Glomerular endothelial cell (primary cell): ENCODE measurements at regions not wholly inside any gene's neighbourhood (a gene's known extent, or its start where the extent isn't known, plus 50 kb on each side); places are given as distances from the start of the nearest gene placed in this dataset.
"Not testable (repeated sequence)": the region's sequence is repeated elsewhere in the genome, so short reads cannot be mapped to it uniquely, and the experiment has no call there.

Experiments used
- DNase-seq: peaks from one replicate; pipeline ENCODE4 v3.0.0-alpha.2; 2011; ENCODE audit warnings: low read depth, low spot score; ENCODE audit errors: extremely low read depth

DNA sequence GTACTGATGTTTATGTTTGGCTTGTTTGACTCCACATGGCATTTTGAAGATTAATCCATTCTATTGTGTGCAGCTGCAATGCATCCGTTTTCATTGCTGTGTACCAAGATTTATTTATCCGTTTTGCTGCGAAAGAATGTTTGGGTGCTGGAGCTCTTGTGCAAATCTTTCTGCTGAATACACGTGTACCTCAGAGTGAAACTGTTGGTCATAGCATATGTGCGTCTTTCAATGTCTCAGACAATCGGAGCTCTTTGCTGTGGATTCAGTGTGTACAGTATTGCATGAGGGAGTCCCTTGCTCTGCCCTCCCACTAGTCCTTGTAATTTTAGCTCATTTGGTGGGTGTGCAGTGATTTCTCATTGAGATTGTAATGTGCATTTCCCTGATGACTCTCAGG, 545.4 kb downstream of the TBC1D22A start:
- DNase-seq = no peak

- no peak for DNase-seq
Observed at GRCh38 chr22:47307326-47307725, 544.9 kb downstream of the TBC1D22A start.

GRCh38 chr22:47304854-47305253, 542.4 kb downstream of the TBC1D22A start:
- DNase-seq = no peak

GRCh38 chr22:47304191-47304831, 541.9 kb downstream of the TBC1D22A start:
- DNase-seq = no peak

- no peak for DNase-seq
Observed at GRCh38 chr22:47303161-47303890, 540.9 kb downstream of the TBC1D22A start.

- not testable (repeated sequence) for DNase-seq
Observed at GRCh38 chr22:47302587-47302986, 540.1 kb downstream of the TBC1D22A start.

DNA sequence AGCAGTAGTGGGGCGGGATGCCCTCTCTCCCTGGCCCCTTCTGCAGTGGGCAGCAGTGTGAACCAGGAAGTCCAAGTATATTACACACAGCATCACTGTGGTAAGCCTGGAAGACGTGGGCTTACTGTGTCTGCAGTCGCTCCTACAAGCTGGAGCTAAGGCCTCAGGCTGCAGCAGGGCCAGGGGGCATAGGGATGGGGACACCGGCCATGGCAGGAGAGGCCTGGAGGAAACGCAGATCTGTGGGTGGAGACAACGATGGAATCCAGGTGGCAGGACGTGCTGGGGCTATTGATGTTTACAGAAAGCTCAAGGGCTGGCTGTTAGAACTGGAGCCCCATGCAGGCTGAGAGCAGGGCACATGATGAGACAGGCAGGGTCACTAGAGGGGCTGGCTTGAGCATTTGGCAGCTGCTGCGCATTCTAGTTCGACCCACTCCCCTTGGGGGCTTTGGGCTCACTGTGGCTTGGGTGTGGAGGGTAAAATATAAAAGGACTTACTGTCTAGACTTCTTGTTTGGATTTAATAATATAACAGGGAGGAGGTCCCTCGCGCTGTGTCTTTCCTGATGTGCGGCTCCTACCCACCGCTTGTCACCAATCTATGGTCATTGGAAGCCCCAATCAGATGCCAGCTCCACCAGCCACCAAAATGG, 539.5 kb downstream of the TBC1D22A start:
- no peak for DNase-seq

DNA sequence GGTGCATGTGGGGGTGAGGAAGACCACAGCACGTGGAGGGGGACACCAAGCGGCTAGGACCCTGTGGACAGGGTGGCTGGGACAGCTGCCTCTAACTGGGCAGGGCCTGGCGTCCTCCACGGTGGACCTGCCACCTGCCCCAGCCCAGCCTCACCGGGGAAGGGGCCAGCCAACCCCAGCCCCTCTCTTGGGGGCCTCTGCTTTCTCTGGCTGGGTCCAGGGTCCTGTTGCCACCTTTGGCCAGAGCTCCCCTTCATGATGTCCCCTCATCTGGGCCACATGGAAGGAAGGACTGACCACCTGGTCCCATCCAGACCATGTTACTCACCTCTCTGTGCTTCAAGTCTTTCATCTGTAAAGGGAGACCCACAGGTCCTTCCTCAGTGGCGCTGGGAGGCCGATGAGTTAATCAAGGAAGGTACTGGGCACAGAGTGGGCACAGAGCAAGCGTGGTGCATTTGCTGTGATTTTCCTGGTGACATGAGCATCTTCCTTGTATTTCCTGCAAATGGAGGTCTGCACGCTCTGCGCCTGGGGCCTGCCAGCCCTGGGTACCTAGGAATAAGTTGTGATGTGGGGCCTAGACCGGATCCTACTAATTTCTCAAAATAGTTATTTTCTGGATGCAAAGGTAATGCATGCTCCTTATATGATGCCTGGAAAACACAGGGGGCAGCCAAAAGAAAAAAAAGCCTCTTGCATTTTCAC, 538.4 kb downstream of the TBC1D22A start:
- no peak for DNase-seq

DNA sequence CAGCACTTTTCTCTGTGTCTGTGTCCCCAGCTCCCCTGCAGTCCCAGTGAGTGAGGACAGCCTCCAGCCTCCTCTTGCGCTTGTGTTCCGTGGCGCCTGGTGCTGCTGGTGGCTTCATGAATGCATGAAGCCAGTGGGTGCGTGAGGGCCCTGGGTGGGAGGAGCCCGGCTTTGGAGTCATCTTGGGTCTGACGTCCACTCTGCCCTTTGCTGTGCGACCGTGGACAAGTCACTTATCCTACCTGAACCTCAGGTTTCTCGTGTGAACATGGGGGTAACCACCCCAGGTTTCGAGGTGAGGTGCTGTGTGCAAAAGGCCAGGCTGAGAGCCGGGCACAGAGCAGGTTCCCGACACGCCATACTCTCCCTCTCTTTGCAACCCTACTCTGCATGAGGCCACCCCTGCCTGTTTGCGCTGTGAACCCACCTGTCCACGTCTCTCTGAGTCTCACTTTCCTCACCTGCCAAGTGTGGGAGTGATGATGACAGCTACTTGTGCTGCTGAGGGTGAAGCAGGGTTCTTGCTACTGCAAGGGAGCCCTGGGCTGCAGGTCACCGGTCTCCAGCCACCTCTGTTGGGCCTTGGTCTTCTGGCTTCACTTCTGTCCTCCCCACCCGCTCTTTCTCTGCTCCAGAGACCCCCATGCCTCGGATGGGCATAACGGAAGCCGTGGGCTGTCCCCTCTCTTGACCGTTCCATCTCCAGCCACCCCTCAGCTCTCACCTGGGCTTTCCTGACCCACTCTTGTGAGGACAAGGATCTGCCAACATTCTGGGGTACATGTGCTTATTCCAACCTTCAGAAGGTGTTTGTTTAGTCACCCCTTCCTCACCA, 537.6 kb downstream of the TBC1D22A start:
- no peak for DNase-seq

GRCh38 chr22:47299211-47299862, 536.9 kb downstream of the TBC1D22A start:
- DNase-seq = no peak

- no peak for DNase-seq
Observed at GRCh38 chr22:47298017-47298785, 535.8 kb downstream of the TBC1D22A start.

DNA sequence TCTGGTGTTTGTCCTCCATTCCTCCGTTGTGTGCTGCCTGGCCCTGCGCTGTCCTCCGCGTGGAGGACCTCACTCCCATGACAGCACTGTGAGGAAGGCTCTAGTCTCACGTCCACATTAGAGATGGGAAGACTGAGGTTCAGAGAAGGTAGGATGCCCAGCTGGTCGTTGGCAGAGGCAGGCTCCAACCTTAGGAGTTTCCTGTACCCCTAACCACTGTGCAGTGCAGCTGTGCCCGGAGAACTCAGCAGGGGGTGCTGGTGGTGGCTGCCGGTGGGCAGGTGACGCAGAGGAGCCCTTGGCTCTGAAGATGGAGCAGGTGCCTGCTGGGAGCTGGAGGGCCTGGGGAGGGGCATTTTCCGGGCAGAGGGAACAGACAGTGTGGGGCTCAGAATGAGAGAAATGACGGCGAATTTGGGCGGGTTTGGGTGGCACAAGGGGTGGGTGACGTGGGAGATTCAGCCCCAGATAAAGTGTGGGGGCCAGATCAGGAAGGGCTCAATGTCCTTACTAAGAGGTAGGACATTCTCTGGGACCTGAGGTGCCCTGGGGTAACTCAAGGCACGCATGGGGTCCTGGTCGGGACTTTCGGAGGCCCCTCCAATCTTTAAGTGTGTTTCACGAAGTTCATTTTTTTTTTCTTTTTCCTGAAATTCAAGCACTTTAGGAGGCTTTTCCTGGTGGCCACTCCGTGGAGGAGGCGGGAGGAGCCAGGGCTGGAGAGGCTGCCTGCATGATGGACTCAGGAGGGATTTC, 535.0 kb downstream of the TBC1D22A start:
- DNase-seq = no peak

DNA sequence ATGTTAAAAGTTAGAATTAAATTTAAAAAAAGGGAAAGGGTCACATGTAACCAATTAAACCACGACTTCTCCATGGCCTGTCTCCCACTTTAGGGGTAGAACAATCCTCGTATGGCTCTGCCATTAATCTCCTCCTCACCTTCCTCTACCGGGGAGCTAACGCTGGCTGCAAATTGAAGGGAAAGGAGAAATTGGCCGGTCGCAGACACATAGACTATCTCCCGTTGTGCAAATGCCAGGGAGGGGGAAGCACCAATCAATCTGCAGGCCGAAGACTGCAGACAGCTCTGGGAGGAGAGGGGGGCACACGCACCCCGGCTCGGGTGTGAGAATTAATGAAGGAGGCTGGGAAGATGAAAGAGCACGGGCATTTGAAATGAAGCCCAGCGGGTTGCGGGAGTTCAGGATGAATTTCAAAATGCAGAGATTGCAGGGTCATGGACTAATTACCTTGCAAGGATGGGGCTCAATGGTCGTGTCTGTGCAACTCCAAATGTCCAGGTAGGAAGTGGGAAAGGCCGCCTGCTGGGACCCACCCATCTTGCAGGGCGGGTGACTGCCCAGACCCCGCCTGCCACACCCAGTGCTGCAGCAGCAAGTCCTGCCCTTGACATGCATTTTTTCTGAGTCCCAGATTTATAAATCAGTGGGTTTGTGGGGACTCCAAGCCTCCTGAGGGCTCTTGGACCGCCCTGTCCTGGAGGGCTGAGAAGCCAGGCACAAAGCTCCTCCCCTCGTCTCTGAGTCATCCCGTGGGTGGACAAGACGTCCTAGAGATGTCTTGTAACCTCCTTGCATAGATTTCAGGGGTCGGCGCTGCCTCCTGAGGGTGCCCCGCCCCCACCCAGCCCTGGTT, 534.2 kb downstream of the TBC1D22A start:
- DNase-seq = no peak

DNA sequence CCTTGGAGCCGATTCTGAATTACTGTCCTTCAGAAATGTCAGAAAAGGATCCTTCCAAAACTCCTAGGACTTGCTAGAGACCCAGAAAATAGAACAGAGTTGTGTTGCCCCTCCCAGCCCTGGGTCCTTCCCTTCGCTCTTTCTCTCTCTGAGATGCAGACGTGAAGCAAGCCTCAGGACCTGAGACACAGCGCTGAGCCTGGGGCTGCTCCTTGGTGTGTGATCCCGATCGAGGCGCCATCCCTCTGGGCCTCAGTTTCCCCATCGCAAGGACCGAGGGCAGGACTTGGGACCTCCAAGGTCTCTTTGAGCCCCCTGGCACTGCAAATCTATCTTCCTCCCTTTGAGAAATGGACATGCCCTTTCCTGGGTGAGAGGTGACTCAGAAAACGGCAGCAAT, 533.5 kb downstream of the TBC1D22A start:
- no peak for DNase-seq

DNA sequence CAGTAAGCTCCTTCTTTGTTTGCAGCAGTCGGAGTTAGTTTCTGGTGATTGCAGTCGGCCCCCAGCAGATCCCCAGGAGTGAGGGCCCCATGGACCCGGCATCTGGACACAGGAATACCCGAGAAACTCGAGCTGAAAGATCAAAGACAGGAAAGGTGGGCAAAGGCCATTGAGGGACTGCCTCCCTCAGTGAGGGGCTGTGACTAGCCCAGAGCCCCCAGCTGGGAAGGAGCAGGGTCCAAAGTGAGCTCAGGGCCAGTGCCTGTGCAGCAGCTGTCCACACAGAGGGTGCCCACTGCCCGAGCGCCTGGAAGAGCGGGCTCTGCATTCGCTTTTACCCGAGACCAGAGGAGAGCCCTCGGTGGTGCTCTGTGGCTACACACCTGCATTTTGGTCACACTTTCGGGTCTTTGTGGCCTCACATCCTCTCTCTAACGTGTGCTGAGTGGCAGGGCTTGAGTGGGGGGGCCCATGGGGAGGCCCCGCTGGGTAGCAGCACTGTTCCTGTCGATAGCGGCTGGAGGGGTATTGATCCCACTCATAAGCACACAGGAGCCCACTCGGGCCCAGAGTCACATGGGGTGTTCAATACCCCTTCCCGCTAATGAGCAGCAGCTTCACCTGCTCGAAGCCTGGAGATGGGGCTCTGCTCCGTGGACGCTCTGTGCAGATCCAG, 532.9 kb downstream of the TBC1D22A start:
- DNase-seq = no peak

DNA sequence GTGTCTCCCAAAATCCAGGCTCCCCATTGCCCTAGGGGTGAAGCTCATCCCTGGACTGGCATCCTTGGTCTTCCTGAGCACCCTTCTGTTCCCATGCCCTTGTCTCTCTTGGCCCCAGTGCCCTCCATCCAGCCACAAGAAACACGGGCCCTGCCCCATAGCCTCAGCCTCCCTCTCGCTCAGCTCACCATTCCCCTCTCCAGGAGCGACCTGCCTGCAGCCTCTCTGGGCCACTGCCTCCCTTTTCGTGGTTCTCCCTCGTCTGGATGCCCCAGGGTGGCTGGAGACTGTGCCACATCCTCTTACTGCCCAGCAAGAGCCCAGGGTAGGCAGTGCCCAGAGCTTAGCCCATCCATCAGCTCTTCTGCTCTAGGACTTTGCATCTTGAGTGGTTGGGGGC, 532.1 kb downstream of the TBC1D22A start:
- DNase-seq = no peak

DNA sequence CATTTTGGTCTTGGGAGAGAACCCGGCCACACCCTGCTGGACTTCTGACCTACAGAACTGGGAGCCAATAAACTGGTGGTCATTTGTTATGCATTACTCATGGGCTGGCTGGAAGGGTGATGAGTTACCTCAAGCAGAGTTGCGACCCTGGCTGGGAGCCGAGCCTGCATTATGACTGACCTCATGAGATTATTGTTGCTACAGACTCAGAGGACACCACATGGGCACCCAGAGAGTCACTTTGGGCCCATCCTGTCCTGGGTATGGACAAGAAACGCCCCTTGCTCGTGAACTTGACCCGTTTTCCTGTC, 531.7 kb downstream of the TBC1D22A start:
- no peak for DNase-seq
